ENCODE measurements at regions not wholly inside any gene's neighbourhood (a gene's known extent, or its start where the extent isn't known, plus 50 kb on each side); places are given as distances from the start of the nearest gene placed in this dataset.

- H3K9me2 ChIP-seq (ENCODE audit: low read depth, low read length): no peaks in the 10 kb centered on the region
- no peaks in the 10 kb centered on the region for H3K27me3 ChIP-seq (ENCODE audit: insufficient read depth, low read length)
- no peaks in the 10 kb centered on the region for H4K20me1 ChIP-seq (ENCODE audit: insufficient read depth, low read length)
- H3K4me3 ChIP-seq (ENCODE audit: low read depth, low read length, poor library complexity, severe bottlenecking): no peak overlapping the region
- no peaks in the 10 kb centered on the region for H3K9me3 ChIP-seq (ENCODE audit: low read length)
- no peaks in the 10 kb centered on the region for H3K4me1 ChIP-seq (ENCODE audit: insufficient read depth, low read length, severe bottlenecking)
- H3K79me2 ChIP-seq (ENCODE audit: insufficient read depth, low read length): no peaks in the 10 kb centered on the region
- H2AFZ ChIP-seq (ENCODE audit: low read length): no peak overlapping the region
- H3K36me3 ChIP-seq (ENCODE audit: insufficient read depth, low read length): no peaks in the 10 kb centered on the region
- no peak for TF ChIP-seq CTCF (IDR thresholded peaks at IDR 0.05; ENCODE audit: low read length)
- no peaks in the 10 kb centered on the region for H3F3A ChIP-seq (ENCODE audit: insufficient read depth, low read length)
- no peak overlapping the region for H3K9ac ChIP-seq (ENCODE audit: low read length)
- H3K27ac ChIP-seq (ENCODE audit: low read depth, low read length, poor library complexity, severe bottlenecking): no peak overlapping the region
- no peak overlapping the region for H3K4me2 ChIP-seq (ENCODE audit: low read length)
Observed at GRCh38 chr1:112046630-112047029, 57.2 kb upstream of the KCND3 start.

- H4K20me1 ChIP-seq (ENCODE audit: insufficient read depth, low read length): no peaks in the 10 kb centered on the region
- H3K9ac ChIP-seq (ENCODE audit: low read length): no peak overlapping the region
- H2AFZ ChIP-seq (ENCODE audit: low read length): no peak overlapping the region
- no peak overlapping the region for H3K4me2 ChIP-seq (ENCODE audit: low read length)
- TF ChIP-seq EZH2 (IDR thresholded peaks at IDR 0.05; ENCODE audit: borderline replicate concordance, low read length) (no peak), CTCF (IDR thresholded peaks at IDR 0.05; ENCODE audit: low read length) (no peak)
- no peaks in the 10 kb centered on the region for H3F3A ChIP-seq (ENCODE audit: insufficient read depth, low read length)
- no peaks in the 10 kb centered on the region for H3K4me1 ChIP-seq (ENCODE audit: insufficient read depth, low read length, severe bottlenecking)
- H3K27me3 ChIP-seq (ENCODE audit: insufficient read depth, low read length): no peaks in the 10 kb centered on the region
- H3K27ac ChIP-seq (ENCODE audit: low read depth, low read length, poor library complexity, severe bottlenecking): no peak overlapping the region
- H3K4me3 ChIP-seq (ENCODE audit: low read depth, low read length, poor library complexity, severe bottlenecking): no peak overlapping the region
- H3K9me2 ChIP-seq (ENCODE audit: low read depth, low read length): no peaks in the 10 kb centered on the region
- no peaks in the 10 kb centered on the region for H3K79me2 ChIP-seq (ENCODE audit: insufficient read depth, low read length)
- no peaks in the 10 kb centered on the region for H3K36me3 ChIP-seq (ENCODE audit: insufficient read depth, low read length)
- H3K9me3 ChIP-seq (ENCODE audit: low read length): no peaks in the 10 kb centered on the region
Observed at GRCh38 chr1:112048421-112048820, 59.0 kb upstream of the KCND3 start.

- Histone ChIP-seq H3K36me3 (ENCODE audit: insufficient read depth, low read length) (no peaks in the 10 kb centered on the region), H2AFZ (ENCODE audit: low read length) (no peak overlapping the region), H3F3A (ENCODE audit: insufficient read depth, low read length) (no peaks in the 10 kb centered on the region)
Observed at GRCh38 chr1:112054510-112054909, 65.0 kb upstream of the KCND3 start.

More at GRCh38 chr1:112054510-112054909, 65.0 kb upstream of the KCND3 start:
- TF ChIP-seq CTCF (IDR thresholded peaks at IDR 0.05; ENCODE audit: low read length) (no peak), EZH2 (IDR thresholded peaks at IDR 0.05; ENCODE audit: borderline replicate concordance, low read length) (no peak)
- Histone ChIP-seq H3K4me1 (ENCODE audit: insufficient read depth, low read length, severe bottlenecking) (no peaks in the 10 kb centered on the region), H4K20me1 (ENCODE audit: insufficient read depth, low read length) (no peaks in the 10 kb centered on the region), H3K4me2 (ENCODE audit: low read length) (no peak overlapping the region), H3K9me3 (ENCODE audit: low read length) (no peaks in the 10 kb centered on the region), H3K79me2 (ENCODE audit: insufficient read depth, low read length) (no peaks in the 10 kb centered on the region), H3K9me2 (ENCODE audit: low read depth, low read length) (no peaks in the 10 kb centered on the region), H3K4me3 (ENCODE audit: low read depth, low read length, poor library complexity, severe bottlenecking) (no peak overlapping the region), H3K9ac (ENCODE audit: low read length) (no peak overlapping the region), H3K27ac (ENCODE audit: low read depth, low read length, poor library complexity, severe bottlenecking) (no peak overlapping the region), H3K27me3 (ENCODE audit: insufficient read depth, low read length) (no peaks in the 10 kb centered on the region; the same call in 1 of the 2 replicates)
